ENCODE measurements at regions not wholly inside any gene's neighbourhood (a gene's known extent, or its start where the extent isn't known, plus 50 kb on each side); places are given as distances from the start of the nearest gene placed in this dataset.

GRCh38 chr11:123261345-123262106, 66.5 kb upstream of the CLMP start:
- 26% methylated on average over 23 of the region's 25 CpGs for WGBS (ENCODE audit: insufficient coverage)
- CTCF ChIA-PET, result interaction anchor here (0.7 to 2.4 kb wide), 15 partner anchors 8 to 214 kb away, joined by 3 to 15 read pairs (median 4); no protein-coding TSS in a partner anchor
- peak overlapping the region in 2 of 7 experiments; percentile 61 to 65 for H3K4me3 ChIP-seq (ENCODE audit: control insufficient read depth in 1 of 7, extremely low read depth in 1 of 7, insufficient read depth in 4 of 7, low read depth in 2 of 7, low read length in 6 of 7)

DNA sequence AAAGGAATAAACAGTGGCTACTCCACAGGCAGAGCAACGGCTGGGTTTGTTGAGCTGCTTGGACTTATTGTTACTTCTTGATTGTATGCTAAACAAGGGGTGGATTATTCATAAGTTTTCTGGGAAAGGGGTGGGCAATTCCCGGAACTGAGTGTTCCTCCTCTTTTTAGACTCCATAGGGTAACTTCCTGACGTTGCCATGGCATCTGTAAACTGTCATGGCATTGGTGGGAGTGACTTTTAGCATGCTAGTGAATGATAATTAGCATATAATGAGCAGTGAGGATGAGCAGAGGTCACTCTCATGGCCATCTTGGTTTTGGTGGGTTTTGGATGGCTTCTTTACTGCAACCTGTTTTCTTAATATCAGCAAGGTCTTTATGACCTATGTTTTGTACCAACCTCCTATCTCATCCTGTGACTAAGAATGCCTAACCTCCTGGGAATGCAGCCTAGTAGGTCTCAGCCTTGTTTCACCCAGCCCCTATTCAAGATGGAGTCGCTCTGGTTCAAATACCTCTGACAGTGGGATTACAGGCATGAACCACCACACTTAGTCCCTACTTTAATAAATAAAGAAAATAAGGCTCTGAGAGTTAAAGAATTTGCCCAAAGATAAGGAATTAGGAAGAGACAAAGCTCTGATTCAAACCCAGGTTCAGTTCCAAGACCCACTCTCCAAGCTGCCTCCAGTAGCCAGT, 65.6 kb upstream of the CLMP start:
- 92% methylated on average over 2 of the region's 4 CpGs for WGBS (ENCODE audit: insufficient coverage)
- CTCF ChIA-PET, result interaction anchor here (0.6 to 2.4 kb wide), 16 partner anchors 9 to 213 kb away, joined by 3 to 15 read pairs (median 4); no protein-coding TSS in a partner anchor
- peaks cover 8 to 35% (median 23%) of the 10 kb centered on the region in 4 experiments for H3K4me1 ChIP-seq (ENCODE audit: control extremely low read depth in 1 of 4, control insufficient read depth in 4 of 4, insufficient read depth in 4 of 4, low read length in 3 of 4)
- no peak for DNase-seq
- POLR2A ChIA-PET, result no interaction called here
- H3K9me3 ChIP-seq (ENCODE audit: control extremely low read depth in 1 of 5, control insufficient read depth in 4 of 5, insufficient read depth in 2 of 5, low read depth in 1 of 5, low read length in 4 of 5), result peaks cover 0 to 12% (median 9%) of the 10 kb centered on the region in 5 experiments
- peak overlapping the region in 1 of 7 experiments; percentile 61 for H3K4me3 ChIP-seq (ENCODE audit: control insufficient read depth in 1 of 7, extremely low read depth in 1 of 7, insufficient read depth in 4 of 7, low read depth in 2 of 7, low read length in 6 of 7)
- no peak overlapping the region for H3K27ac ChIP-seq (ENCODE audit: insufficient read depth in 1 of 2, low read depth in 1 of 2, low read length in 2 of 2, poor library complexity in 1 of 2, severe bottlenecking in 2 of 2)
- H3K36me3 ChIP-seq (ENCODE audit: control insufficient read depth in 4 of 4, insufficient read depth in 4 of 4, low read length in 3 of 4), result no peaks in the 10 kb centered on the region
- no peaks in the 10 kb centered on the region for H3K27me3 ChIP-seq (replicated peaks in 2 of 5; ENCODE audit: control insufficient read depth in 4 of 5, insufficient read depth in 5 of 5, low read length in 4 of 5)

More at GRCh38 chr11:123261345-123262106, 66.5 kb upstream of the CLMP start:
- Histone ChIP-seq H3K4me1 (ENCODE audit: control extremely low read depth in 1 of 4, control insufficient read depth in 4 of 4, insufficient read depth in 4 of 4, low read length in 3 of 4) (peaks cover 8 to 35% (median 23%) of the 10 kb centered on the region in 4 experiments), H3K27me3 (replicated peaks in 2 of 5; ENCODE audit: control insufficient read depth in 4 of 5, insufficient read depth in 5 of 5, low read length in 4 of 5) (no peaks in the 10 kb centered on the region), H3K36me3 (ENCODE audit: control insufficient read depth in 4 of 4, insufficient read depth in 4 of 4, low read length in 3 of 4) (no peaks in the 10 kb centered on the region), H3K27ac (ENCODE audit: insufficient read depth in 1 of 2, low read depth in 1 of 2, low read length in 2 of 2, poor library complexity in 1 of 2, severe bottlenecking in 2 of 2) (no peak overlapping the region), H3K9me3 (ENCODE audit: control extremely low read depth in 1 of 5, control insufficient read depth in 4 of 5, insufficient read depth in 2 of 5, low read depth in 1 of 5, low read length in 4 of 5) (peaks cover 0 to 12% (median 9%) of the 10 kb centered on the region in 5 experiments)
- peak; percentile 56 to 76 (median 73) for DNase-seq
- POLR2A ChIA-PET, result no interaction called here

GRCh38 chr11:123258877-123259276, 63.8 kb upstream of the CLMP start:
- ChIA-PET CTCF (interaction anchor here (1.3 to 4.6 kb wide), 3 partner anchors 9 to 156 kb away, joined by 3 to 26 read pairs (median 4); no protein-coding TSS in a partner anchor), POLR2A (no interaction called here)
- H3K27me3 ChIP-seq (replicated peaks in 2 of 5; ENCODE audit: control insufficient read depth in 4 of 5, insufficient read depth in 5 of 5, low read length in 4 of 5), result no peaks in the 10 kb centered on the region
- no peak for DNase-seq
- H3K4me3 ChIP-seq (ENCODE audit: control insufficient read depth in 1 of 7, extremely low read depth in 1 of 7, insufficient read depth in 4 of 7, low read depth in 2 of 7, low read length in 6 of 7), result no peak overlapping the region
- peaks cover 0 to 12% (median 9%) of the 10 kb centered on the region in 5 experiments for H3K9me3 ChIP-seq (ENCODE audit: control extremely low read depth in 1 of 5, control insufficient read depth in 4 of 5, insufficient read depth in 2 of 5, low read depth in 1 of 5, low read length in 4 of 5)
- WGBS (ENCODE audit: insufficient coverage), result 46% methylated on average over 1 of the region's 2 CpGs
- peaks cover 2 to 18% (median 7%) of the 10 kb centered on the region in 4 experiments for H3K4me1 ChIP-seq (ENCODE audit: control extremely low read depth in 1 of 4, control insufficient read depth in 4 of 4, insufficient read depth in 4 of 4, low read length in 3 of 4)
- H3K27ac ChIP-seq (ENCODE audit: insufficient read depth in 1 of 2, low read depth in 1 of 2, low read length in 2 of 2, poor library complexity in 1 of 2, severe bottlenecking in 2 of 2), result no peak overlapping the region
- H3K36me3 ChIP-seq (ENCODE audit: control insufficient read depth in 4 of 4, insufficient read depth in 4 of 4, low read length in 3 of 4), result no peaks in the 10 kb centered on the region

DNA sequence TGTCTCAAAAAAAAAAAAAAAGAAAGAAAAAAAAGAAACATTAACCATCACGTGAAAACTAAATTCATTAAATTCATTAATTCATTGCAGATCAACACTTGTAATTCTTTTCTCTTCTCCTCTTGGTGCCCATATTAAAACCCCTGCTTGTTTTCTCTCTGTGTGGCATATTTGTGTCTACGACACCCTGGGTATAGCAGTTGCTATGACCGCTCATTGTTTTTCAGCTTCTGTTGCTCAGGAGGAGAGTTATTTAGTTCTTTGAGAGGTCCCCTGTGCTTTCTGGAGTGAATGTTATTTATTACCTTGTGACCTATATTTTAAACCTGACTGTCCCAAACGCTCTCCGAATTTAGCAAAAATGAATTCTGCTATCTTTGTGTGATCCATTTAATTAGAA, 62.3 kb upstream of the CLMP start:
- Histone ChIP-seq H3K36me3 (ENCODE audit: control insufficient read depth in 4 of 4, insufficient read depth in 4 of 4, low read length in 3 of 4) (no peaks in the 10 kb centered on the region), H3K27me3 (replicated peaks in 2 of 5; ENCODE audit: control insufficient read depth in 4 of 5, insufficient read depth in 5 of 5, low read length in 4 of 5) (no peaks in the 10 kb centered on the region), H3K27ac (ENCODE audit: insufficient read depth in 1 of 2, low read depth in 1 of 2, low read length in 2 of 2, poor library complexity in 1 of 2, severe bottlenecking in 2 of 2) (no peak overlapping the region), H3K9me3 (ENCODE audit: control extremely low read depth in 1 of 5, control insufficient read depth in 4 of 5, insufficient read depth in 2 of 5, low read depth in 1 of 5, low read length in 4 of 5) (peaks cover 0 to 12% (median 9%) of the 10 kb centered on the region in 5 experiments), H3K4me1 (ENCODE audit: control extremely low read depth in 1 of 4, control insufficient read depth in 4 of 4, insufficient read depth in 4 of 4, low read length in 3 of 4) (peaks cover 0 to 7% (median under 1%) of the 10 kb centered on the region in 4 experiments), H3K4me3 (ENCODE audit: control insufficient read depth in 1 of 7, extremely low read depth in 1 of 7, insufficient read depth in 4 of 7, low read depth in 2 of 7, low read length in 6 of 7) (no peak overlapping the region)
- WGBS (ENCODE audit: insufficient coverage), result 100% methylated on average over 1 of the region's 5 CpGs
- ChIA-PET CTCF (interaction anchor here (4.6 kb wide), 1 partner anchor 12 kb away, joined by 26 read pairs; no protein-coding TSS in a partner anchor), POLR2A (no interaction called here)
- DNase-seq, result no peak

GRCh38 chr11:123255909-123256308, 60.9 kb upstream of the CLMP start:
- Histone ChIP-seq H3K4me1 (ENCODE audit: control extremely low read depth in 1 of 4, control insufficient read depth in 4 of 4, insufficient read depth in 4 of 4, low read length in 3 of 4) (no peaks in the 10 kb centered on the region), H3K9me3 (ENCODE audit: control extremely low read depth in 1 of 5, control insufficient read depth in 4 of 5, insufficient read depth in 2 of 5, low read depth in 1 of 5, low read length in 4 of 5) (peaks cover 0 to 12% (median 9%) of the 10 kb centered on the region in 5 experiments), H3K36me3 (ENCODE audit: control insufficient read depth in 4 of 4, insufficient read depth in 4 of 4, low read length in 3 of 4) (no peaks in the 10 kb centered on the region), H3K27me3 (replicated peaks in 2 of 5; ENCODE audit: control insufficient read depth in 4 of 5, insufficient read depth in 5 of 5, low read length in 4 of 5) (no peaks in the 10 kb centered on the region), H3K4me3 (ENCODE audit: control insufficient read depth in 1 of 7, extremely low read depth in 1 of 7, insufficient read depth in 4 of 7, low read depth in 2 of 7, low read length in 6 of 7) (no peak overlapping the region), H3K27ac (ENCODE audit: insufficient read depth in 1 of 2, low read depth in 1 of 2, low read length in 2 of 2, poor library complexity in 1 of 2, severe bottlenecking in 2 of 2) (no peak overlapping the region)
- ChIA-PET CTCF (interaction anchor here (4.6 kb wide), 1 partner anchor 10 kb away, joined by 26 read pairs; no protein-coding TSS in a partner anchor), POLR2A (no interaction called here)
- DNase-seq, result no peak
- WGBS (ENCODE audit: insufficient coverage), result 93% methylated on average over 6 of the region's 8 CpGs

- CTCF ChIA-PET, result interaction anchor here (1.2 to 4.6 kb wide), 3 partner anchors 8 to 144 kb away, joined by 3 to 26 read pairs (median 6); no protein-coding TSS in a partner anchor
- no peaks in the 10 kb centered on the region for H3K36me3 ChIP-seq (ENCODE audit: control insufficient read depth in 4 of 4, insufficient read depth in 4 of 4, low read length in 3 of 4)
- DNase-seq, result no peak
- peaks cover 0 to 12% (median 9%) of the 10 kb centered on the region in 5 experiments for H3K9me3 ChIP-seq (ENCODE audit: control extremely low read depth in 1 of 5, control insufficient read depth in 4 of 5, insufficient read depth in 2 of 5, low read depth in 1 of 5, low read length in 4 of 5)
- 100% methylated on average over 1 of the region's 3 CpGs for WGBS (ENCODE audit: insufficient coverage)
- H3K27me3 ChIP-seq (replicated peaks in 2 of 5; ENCODE audit: control insufficient read depth in 4 of 5, insufficient read depth in 5 of 5, low read length in 4 of 5), result no peaks in the 10 kb centered on the region
- no peak overlapping the region for H3K4me3 ChIP-seq (ENCODE audit: control insufficient read depth in 1 of 7, extremely low read depth in 1 of 7, insufficient read depth in 4 of 7, low read depth in 2 of 7, low read length in 6 of 7)
- H3K27ac ChIP-seq (ENCODE audit: insufficient read depth in 1 of 2, low read depth in 1 of 2, low read length in 2 of 2, poor library complexity in 1 of 2, severe bottlenecking in 2 of 2), result no peak overlapping the region
- H3K4me1 ChIP-seq (ENCODE audit: control extremely low read depth in 1 of 4, control insufficient read depth in 4 of 4, insufficient read depth in 4 of 4, low read length in 3 of 4), result no peaks in the 10 kb centered on the region
- POLR2A ChIA-PET, result no interaction called here
These were observed 59.3 kb upstream of the CLMP start for GRCh38 chr11:123254357-123254756.
